ENCODE measurements at regions not wholly inside any gene's neighbourhood (a gene's known extent, or its start where the extent isn't known, plus 50 kb on each side); places are given as distances from the start of the nearest gene placed in this dataset.

GRCh38 chr17:74089869-74090464, 113.5 kb upstream of the RPL38 start:
- POLR2A ChIA-PET = no interaction called here
- CTCF ChIA-PET = interaction anchor here (0.7 to 1.9 kb wide), 20 partner anchors 11 to 660 kb away, joined by 3 to 14 read pairs (median 4); no protein-coding TSS in a partner anchor
- TF ChIP-seq SP1 (IDR thresholded peaks at IDR 0.05) (no peak), FOXK2 (IDR thresholded peaks at IDR 0.05) (no peak), SUZ12 (IDR thresholded peaks at IDR 0.05) (no peak), BHLHE40 (IDR thresholded peaks at IDR 0.05; ENCODE audit: borderline replicate concordance) (no peak), ZNF384 (IDR thresholded peaks at IDR 0.05) (no peak), PKNOX1 (IDR thresholded peaks at IDR 0.05) (no peak), FOXM1 (IDR thresholded peaks at IDR 0.05; ENCODE audit: borderline replicate concordance) (no peak), NFRKB (IDR thresholded peaks at IDR 0.05) (no peak), L3MBTL2 (conservative IDR thresholded peaks at IDR 0.05) (no peak), LEF1 (IDR thresholded peaks at IDR 0.05; ENCODE audit: borderline replicate concordance) (no peak), ELF4 (IDR thresholded peaks at IDR 0.05) (no peak), HDGF (IDR thresholded peaks at IDR 0.05; ENCODE audit: borderline replicate concordance) (no peak), TARDBP (IDR thresholded peaks at IDR 0.05) (no peak), CTBP1 (IDR thresholded peaks at IDR 0.05; ENCODE audit: borderline replicate concordance) (no peak), FOXA1 (IDR thresholded peaks at IDR 0.05) (no peak), ARNT (IDR thresholded peaks at IDR 0.05) (no peak)
- peak; percentile 72 for DNase-seq (ENCODE audit: extremely low spot score)

- CTCF ChIA-PET = interaction anchor here (0.6 kb wide), 1 partner anchor 11 kb away, joined by 3 read pairs; no protein-coding TSS in a partner anchor
- no peak for DNase-seq (ENCODE audit: extremely low spot score)
- POLR2A ChIA-PET = no interaction called here
- no peak for TF ChIP-seq FOXA1 (IDR thresholded peaks at IDR 0.05)
- no peak for TF ChIP-seq BHLHE40 (IDR thresholded peaks at IDR 0.05; ENCODE audit: borderline replicate concordance)
- TF ChIP-seq ELF4 (IDR thresholded peaks at IDR 0.05) = no peak
- TF ChIP-seq FOXK2 (IDR thresholded peaks at IDR 0.05) = no peak
- no peak for TF ChIP-seq SP1 (IDR thresholded peaks at IDR 0.05)
- no peak for TF ChIP-seq LEF1 (IDR thresholded peaks at IDR 0.05; ENCODE audit: borderline replicate concordance)
Measured at GRCh38 chr17:74094651-74095050, 108.8 kb upstream of the RPL38 start.

- TF ChIP-seq NFRKB (IDR thresholded peaks at IDR 0.05) (no peak), ELF4 (IDR thresholded peaks at IDR 0.05) (no peak), FOXA1 (IDR thresholded peaks at IDR 0.05) (no peak), L3MBTL2 (conservative IDR thresholded peaks at IDR 0.05) (no peak), SUZ12 (IDR thresholded peaks at IDR 0.05) (no peak), ARNT (IDR thresholded peaks at IDR 0.05) (no peak), CTBP1 (IDR thresholded peaks at IDR 0.05; ENCODE audit: borderline replicate concordance) (no peak), SP1 (IDR thresholded peaks at IDR 0.05) (no peak), BHLHE40 (IDR thresholded peaks at IDR 0.05; ENCODE audit: borderline replicate concordance) (no peak), FOXM1 (IDR thresholded peaks at IDR 0.05; ENCODE audit: borderline replicate concordance) (no peak)
- POLR2A ChIA-PET = no interaction called here
- DNase-seq (ENCODE audit: extremely low spot score) = no peak
- CTCF ChIA-PET = interaction anchor here (0.9 kb wide), 1 partner anchor 34 kb away, joined by 3 read pairs; no protein-coding TSS in a partner anchor
Measured at GRCh38 chr17:74096456-74096855, 107.0 kb upstream of the RPL38 start.

GRCh38 chr17:74097450-74098135, 105.9 kb upstream of the RPL38 start:
- ChIA-PET CTCF (no interaction called here), POLR2A (no interaction called here)
- no peak for TF ChIP-seq TARDBP (IDR thresholded peaks at IDR 0.05)
- no peak for TF ChIP-seq FOXK2 (IDR thresholded peaks at IDR 0.05)
- TF ChIP-seq ZNF384 (IDR thresholded peaks at IDR 0.05) = no peak
- no peak for TF ChIP-seq NFRKB (IDR thresholded peaks at IDR 0.05)
- TF ChIP-seq ARNT (IDR thresholded peaks at IDR 0.05) = no peak
- no peak for TF ChIP-seq LEF1 (IDR thresholded peaks at IDR 0.05; ENCODE audit: borderline replicate concordance)
- TF ChIP-seq BHLHE40 (IDR thresholded peaks at IDR 0.05; ENCODE audit: borderline replicate concordance) = no peak
- TF ChIP-seq SUZ12 (IDR thresholded peaks at IDR 0.05) = no peak
- TF ChIP-seq CTBP1 (IDR thresholded peaks at IDR 0.05; ENCODE audit: borderline replicate concordance) = no peak
- TF ChIP-seq FOXA1 (IDR thresholded peaks at IDR 0.05) = no peak
- DNase-seq (ENCODE audit: extremely low spot score) = no peak

- TF ChIP-seq HDGF (IDR thresholded peaks at IDR 0.05; ENCODE audit: borderline replicate concordance) (no peak), ELF4 (IDR thresholded peaks at IDR 0.05) (no peak), FOXA1 (IDR thresholded peaks at IDR 0.05) (no peak), LEF1 (IDR thresholded peaks at IDR 0.05; ENCODE audit: borderline replicate concordance) (no peak), ARNT (IDR thresholded peaks at IDR 0.05) (no peak), ZNF384 (IDR thresholded peaks at IDR 0.05) (no peak), BHLHE40 (IDR thresholded peaks at IDR 0.05; ENCODE audit: borderline replicate concordance) (no peak), FOXK2 (IDR thresholded peaks at IDR 0.05) (no peak), L3MBTL2 (conservative IDR thresholded peaks at IDR 0.05) (no peak), SUZ12 (IDR thresholded peaks at IDR 0.05) (no peak)
- no peak for DNase-seq (ENCODE audit: extremely low spot score)
- POLR2A ChIA-PET = no interaction called here
- CTCF ChIA-PET = no interaction called here
Measured at GRCh38 chr17:74098136-74099024, 105.1 kb upstream of the RPL38 start.

GRCh38 chr17:74099442-74100340, 103.8 kb upstream of the RPL38 start:
- CTCF ChIA-PET = no interaction called here
- POLR2A ChIA-PET = no interaction called here

More at GRCh38 chr17:74099442-74100340, 103.8 kb upstream of the RPL38 start:
- no peak for DNase-seq (ENCODE audit: extremely low spot score)
- TF ChIP-seq ELF4 (IDR thresholded peaks at IDR 0.05) = no peak
- TF ChIP-seq L3MBTL2 (conservative IDR thresholded peaks at IDR 0.05) = no peak
- no peak for TF ChIP-seq TARDBP (IDR thresholded peaks at IDR 0.05)
- TF ChIP-seq LEF1 (IDR thresholded peaks at IDR 0.05; ENCODE audit: borderline replicate concordance) = no peak
- TF ChIP-seq ZNF384 (IDR thresholded peaks at IDR 0.05) = no peak
- TF ChIP-seq FOXA1 (IDR thresholded peaks at IDR 0.05) = no peak
- no peak for TF ChIP-seq SP1 (IDR thresholded peaks at IDR 0.05)
- no peak for TF ChIP-seq BHLHE40 (IDR thresholded peaks at IDR 0.05; ENCODE audit: borderline replicate concordance)
- TF ChIP-seq HDGF (IDR thresholded peaks at IDR 0.05; ENCODE audit: borderline replicate concordance) = no peak
- TF ChIP-seq SUZ12 (IDR thresholded peaks at IDR 0.05) = no peak
- no peak for TF ChIP-seq CTBP1 (IDR thresholded peaks at IDR 0.05; ENCODE audit: borderline replicate concordance)

Measured in HEK293T (cell line).